ENCODE measurements at regions not wholly inside any gene's neighbourhood (a gene's known extent, or its start where the extent isn't known, plus 50 kb on each side); places are given as distances from the start of the nearest gene placed in this dataset.

GRCh38 chr1:57644667-57645066, 220.8 kb upstream of the DAB1 start:
- TF ChIP-seq CTCF (IDR thresholded peaks at IDR 0.05) (no peak), EZH2 (IDR thresholded peaks at IDR 0.05) (no peak)

All from neural progenitor cell (in vitro differentiated cells).